ENCODE measurements at regions not wholly inside any gene's neighbourhood (a gene's known extent, or its start where the extent isn't known, plus 50 kb on each side); places are given as distances from the start of the nearest gene placed in this dataset.
"Not testable (repeated sequence)": the region's sequence is repeated elsewhere in the genome, so short reads cannot be mapped to it uniquely, and the experiment has no call there.

DNA sequence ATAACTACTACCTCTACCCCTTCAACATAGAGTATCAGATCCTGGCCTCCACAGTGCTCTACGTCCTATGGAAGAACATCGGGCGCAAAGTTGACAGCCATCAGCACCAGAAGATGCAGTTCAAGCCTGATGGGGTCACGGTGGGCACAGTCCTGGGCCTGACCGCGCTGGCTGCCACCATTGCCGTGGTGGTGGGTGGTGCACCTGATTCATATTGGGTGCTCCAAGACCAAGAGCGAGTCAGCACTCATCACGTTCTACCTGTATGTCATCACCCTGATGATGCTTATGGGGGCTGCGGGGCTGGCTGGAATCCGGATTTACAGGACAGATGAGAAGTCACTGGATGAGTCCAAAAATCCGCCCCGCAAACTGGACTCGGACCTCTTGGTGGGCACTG, 846.4 kb downstream of the RPIA start:
- H3K4me3 ChIP-seq (ENCODE audit: low read depth, low read length); H3K27me3 ChIP-seq (ENCODE audit: control insufficient read depth, insufficient read depth, low read length); H3K36me3 ChIP-seq (ENCODE audit: control insufficient read depth, insufficient read depth, low read length); DNase-seq (ENCODE audit: low read depth): not testable (repeated sequence)

DNA sequence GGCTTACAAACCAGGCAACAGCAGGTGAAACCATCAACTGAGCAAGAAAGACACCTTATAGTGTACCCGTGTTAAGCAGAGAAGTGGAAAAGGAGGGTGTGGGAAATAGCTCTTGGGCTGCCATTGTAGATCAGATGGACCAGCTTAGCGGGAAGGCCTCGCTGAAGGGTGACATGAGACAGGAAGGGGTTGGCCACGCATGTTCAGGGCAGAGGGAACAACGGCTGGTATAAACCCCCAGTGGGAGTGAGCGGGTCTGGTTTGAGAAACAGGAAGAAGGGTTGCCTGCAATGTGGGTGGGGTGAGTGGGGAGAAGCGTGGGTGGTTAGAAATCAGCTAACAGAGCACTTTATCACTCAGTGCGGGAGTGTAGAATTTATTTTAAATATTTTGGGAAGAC, 852.6 kb downstream of the RPIA start:
- DNase-seq (ENCODE audit: low read depth); H3K36me3 ChIP-seq (ENCODE audit: control insufficient read depth, insufficient read depth, low read length); H3K4me3 ChIP-seq (ENCODE audit: low read depth, low read length); H3K27me3 ChIP-seq (ENCODE audit: control insufficient read depth, insufficient read depth, low read length): not testable (repeated sequence)

DNA sequence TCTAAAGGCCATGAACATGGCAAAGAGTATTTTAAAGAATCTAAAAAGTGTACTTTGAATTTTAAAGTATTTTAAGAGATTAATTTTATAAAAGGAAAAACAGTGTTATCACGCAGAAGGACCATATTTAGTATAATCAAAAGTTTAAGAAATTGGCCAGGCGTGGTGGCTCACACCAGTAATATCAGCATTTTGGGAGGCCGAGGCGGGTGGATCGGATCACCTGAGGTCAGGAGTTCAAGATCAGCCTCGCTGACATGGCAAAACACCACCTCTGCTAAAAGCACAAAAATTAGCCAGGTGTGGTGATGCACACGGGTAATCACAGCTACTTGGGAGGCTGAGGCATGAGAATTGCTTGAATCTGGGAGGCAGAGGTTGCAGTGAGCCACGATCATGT, 887.7 kb downstream of the RPIA start:
- not testable (repeated sequence) for H3K4me3 ChIP-seq (ENCODE audit: low read depth, low read length); DNase-seq (ENCODE audit: low read depth); H3K27me3 ChIP-seq (ENCODE audit: control insufficient read depth, insufficient read depth, low read length); H3K36me3 ChIP-seq (ENCODE audit: control insufficient read depth, insufficient read depth, low read length)

DNA sequence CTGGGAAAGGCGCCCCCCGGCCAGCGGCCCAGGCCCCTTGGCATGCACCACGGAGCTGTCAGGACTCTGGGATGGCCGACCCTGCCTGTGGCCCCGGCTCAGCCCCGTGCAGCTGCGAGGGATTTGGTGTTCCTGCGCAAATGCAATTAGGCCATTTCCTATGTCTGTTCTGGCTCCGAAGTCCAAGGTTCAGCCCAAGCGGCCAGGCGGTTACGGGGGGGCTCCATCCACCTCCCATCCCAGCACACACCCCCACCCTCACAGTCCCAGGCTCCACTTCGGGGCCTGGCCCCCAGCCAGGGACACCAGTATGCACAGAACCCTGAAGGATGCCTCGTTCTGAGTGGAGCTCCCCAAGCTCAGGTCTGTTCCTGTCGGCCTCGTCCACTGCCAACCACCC, 891.3 kb downstream of the RPIA start:
- not testable (repeated sequence) for DNase-seq (ENCODE audit: low read depth); H3K36me3 ChIP-seq (ENCODE audit: control insufficient read depth, insufficient read depth, low read length); H3K27me3 ChIP-seq (ENCODE audit: control insufficient read depth, insufficient read depth, low read length); H3K4me3 ChIP-seq (ENCODE audit: low read depth, low read length)

DNA sequence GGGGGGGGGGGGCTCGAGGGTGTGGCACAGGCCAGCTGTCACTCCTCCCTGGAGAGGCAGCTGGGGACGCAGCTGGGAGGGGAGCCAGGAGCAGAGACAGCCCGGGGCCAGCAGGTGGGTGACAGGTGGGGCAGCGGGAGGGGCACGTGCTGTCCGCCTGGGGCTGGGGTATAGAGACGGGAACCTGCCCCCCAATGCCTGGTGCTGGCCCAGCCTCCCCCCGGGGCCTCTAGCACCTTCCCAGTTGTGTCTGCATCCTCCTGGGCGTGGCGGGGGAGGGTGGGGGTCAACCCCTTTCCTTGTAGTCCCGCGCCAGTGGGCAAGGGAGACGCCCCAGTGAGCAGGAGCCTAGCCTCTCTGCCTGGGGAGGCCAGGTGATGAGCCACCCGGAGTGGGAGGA, 892.6 kb downstream of the RPIA start:
- DNase-seq (ENCODE audit: low read depth); H3K4me3 ChIP-seq (ENCODE audit: low read depth, low read length); H3K27me3 ChIP-seq (ENCODE audit: control insufficient read depth, insufficient read depth, low read length); H3K36me3 ChIP-seq (ENCODE audit: control insufficient read depth, insufficient read depth, low read length): not testable (repeated sequence)

DNA sequence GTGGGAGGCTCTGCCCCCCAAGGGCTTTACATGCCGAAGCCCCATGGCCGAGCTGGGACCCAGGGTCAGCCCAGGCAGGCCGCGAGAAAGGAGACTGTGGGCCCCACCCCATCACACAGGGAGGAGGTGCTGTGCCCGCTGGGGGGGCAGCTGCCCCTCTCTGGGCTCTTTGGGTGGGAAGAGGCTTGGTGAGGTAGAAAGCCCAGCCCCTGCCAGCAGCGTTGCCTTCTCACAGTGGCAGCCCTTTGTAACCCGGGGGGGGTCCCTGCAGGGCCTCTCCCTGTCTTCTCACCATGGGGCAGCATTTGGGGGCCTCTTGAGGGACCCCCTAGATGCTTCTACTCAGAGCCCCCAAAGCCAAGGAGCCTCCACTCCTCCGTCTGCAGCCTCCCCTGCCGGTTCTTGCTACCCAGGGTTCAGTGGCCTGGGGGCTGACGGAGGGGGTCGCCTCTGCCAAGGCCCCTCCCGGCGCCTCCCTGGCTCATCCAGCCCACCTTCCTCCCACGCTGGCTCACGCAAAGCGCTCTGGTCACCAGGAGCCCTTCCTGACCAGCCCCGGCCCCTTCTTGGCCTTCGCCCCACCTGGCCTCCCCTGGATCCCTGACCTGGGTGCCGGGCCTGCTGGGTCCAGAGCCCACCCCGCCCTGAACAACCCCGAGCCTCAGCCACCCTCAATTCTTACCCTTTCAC, 893.5 kb downstream of the RPIA start:
- H3K27me3 ChIP-seq (ENCODE audit: control insufficient read depth, insufficient read depth, low read length); DNase-seq (ENCODE audit: low read depth); H3K36me3 ChIP-seq (ENCODE audit: control insufficient read depth, insufficient read depth, low read length): not testable (repeated sequence)
- H3K4me3 ChIP-seq (ENCODE audit: low read depth, low read length), result peak overlapping the region; percentile 35

DNA sequence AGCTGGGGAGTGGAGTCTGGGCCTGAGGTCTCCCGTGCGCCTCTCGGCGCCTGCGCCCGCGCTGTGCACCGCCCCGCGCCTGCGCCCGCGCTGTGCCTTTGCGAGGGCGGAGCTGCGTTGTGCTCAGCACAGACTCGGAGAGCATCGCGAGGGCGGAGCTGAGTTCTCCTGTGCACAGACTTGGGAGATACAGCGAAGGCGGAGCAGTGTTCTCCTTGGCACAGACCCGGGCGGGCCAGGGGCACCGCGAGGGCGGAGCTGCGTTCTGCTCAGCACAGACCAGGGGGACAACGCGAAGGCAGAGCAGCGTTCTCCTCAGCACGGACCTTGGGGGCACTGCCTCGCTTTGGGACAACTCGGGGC, 894.1 kb downstream of the RPIA start:
- peak overlapping the region; percentile 47 for H3K4me3 ChIP-seq (ENCODE audit: low read depth, low read length)
- DNase-seq (ENCODE audit: low read depth); H3K36me3 ChIP-seq (ENCODE audit: control insufficient read depth, insufficient read depth, low read length); H3K27me3 ChIP-seq (ENCODE audit: control insufficient read depth, insufficient read depth, low read length): not testable (repeated sequence)

DNA sequence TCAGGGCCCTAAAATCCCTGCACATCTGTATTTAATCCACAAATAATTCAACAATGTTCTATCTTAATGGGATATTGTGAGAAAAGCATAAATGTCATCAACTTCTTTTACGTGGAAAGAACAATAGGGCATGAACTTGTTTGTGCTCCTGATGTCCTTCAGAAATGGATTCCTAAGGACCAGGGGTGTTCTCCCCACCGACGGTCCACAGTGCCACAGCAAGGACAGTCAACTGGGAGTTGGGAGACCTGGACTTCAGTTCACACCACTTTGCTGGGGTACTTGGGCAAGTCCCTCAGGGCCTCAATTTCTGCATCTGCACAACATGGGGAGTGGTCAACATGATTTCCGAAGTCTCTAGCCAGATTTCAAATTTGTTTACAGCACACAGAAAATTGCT, 908.4 kb downstream of the RPIA start:
- not testable (repeated sequence) for H3K27me3 ChIP-seq (ENCODE audit: control insufficient read depth, insufficient read depth, low read length); H3K36me3 ChIP-seq (ENCODE audit: control insufficient read depth, insufficient read depth, low read length); H3K4me3 ChIP-seq (ENCODE audit: low read depth, low read length); DNase-seq (ENCODE audit: low read depth)

DNA sequence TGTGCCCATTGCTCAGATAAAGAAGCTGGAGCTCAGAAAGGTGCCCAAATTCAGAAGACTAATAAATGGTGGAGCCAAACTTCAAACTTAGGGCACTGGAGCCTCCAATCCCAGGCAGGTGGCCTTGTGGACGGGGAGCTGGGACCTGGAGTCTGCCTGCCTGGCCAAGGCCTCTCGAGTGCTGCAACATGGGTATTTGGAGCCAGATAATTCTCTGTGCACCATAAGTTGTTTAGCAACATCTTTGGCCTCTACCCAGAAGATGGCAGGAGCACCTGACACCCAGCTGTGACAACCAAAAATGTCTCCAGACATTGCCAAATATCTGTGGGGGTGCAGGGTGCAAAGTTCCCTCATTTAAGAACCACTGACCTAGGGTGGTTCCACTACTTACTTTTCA, 915.0 kb downstream of the RPIA start:
- H3K36me3 ChIP-seq (ENCODE audit: control insufficient read depth, insufficient read depth, low read length); H3K27me3 ChIP-seq (ENCODE audit: control insufficient read depth, insufficient read depth, low read length); H3K4me3 ChIP-seq (ENCODE audit: low read depth, low read length); DNase-seq (ENCODE audit: low read depth): not testable (repeated sequence)

DNA sequence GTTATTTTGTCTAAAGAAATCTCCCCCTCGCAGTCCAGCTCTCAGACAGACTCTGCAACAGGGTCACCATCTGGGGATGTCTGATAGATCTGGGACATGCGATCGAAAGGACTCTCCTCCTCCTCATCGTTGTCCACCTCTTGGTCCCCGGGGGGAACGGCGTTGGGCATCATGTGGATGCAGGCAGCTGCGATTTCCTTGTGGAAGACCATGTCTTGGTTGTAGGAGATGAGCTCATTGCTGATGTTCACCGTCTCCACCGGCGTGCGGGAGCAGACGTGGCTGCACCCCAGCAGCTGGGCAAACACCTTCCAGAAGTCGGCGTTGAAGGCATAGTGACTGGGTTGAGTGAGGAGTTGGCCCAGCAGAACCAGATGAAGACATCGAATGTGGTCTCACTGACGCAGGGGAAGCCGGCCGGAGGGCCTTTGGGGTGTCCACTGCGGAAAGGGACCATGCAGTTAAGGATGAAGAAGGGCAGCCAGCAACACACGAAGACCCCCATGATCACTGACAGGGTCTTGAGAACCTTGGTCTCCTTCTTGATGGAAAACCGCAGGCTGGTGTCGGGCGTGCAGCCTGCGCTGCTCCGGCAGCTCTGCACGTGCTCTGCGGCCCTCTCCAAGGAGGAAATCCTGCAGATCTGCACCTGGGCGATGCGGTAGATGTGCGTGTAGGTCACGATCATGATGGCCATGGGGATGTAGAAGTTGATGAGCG, 918.9 kb downstream of the RPIA start:
- not testable (repeated sequence) for H3K27me3 ChIP-seq (ENCODE audit: control insufficient read depth, insufficient read depth, low read length); H3K4me3 ChIP-seq (ENCODE audit: low read depth, low read length); H3K36me3 ChIP-seq (ENCODE audit: control insufficient read depth, insufficient read depth, low read length); DNase-seq (ENCODE audit: low read depth)

DNA sequence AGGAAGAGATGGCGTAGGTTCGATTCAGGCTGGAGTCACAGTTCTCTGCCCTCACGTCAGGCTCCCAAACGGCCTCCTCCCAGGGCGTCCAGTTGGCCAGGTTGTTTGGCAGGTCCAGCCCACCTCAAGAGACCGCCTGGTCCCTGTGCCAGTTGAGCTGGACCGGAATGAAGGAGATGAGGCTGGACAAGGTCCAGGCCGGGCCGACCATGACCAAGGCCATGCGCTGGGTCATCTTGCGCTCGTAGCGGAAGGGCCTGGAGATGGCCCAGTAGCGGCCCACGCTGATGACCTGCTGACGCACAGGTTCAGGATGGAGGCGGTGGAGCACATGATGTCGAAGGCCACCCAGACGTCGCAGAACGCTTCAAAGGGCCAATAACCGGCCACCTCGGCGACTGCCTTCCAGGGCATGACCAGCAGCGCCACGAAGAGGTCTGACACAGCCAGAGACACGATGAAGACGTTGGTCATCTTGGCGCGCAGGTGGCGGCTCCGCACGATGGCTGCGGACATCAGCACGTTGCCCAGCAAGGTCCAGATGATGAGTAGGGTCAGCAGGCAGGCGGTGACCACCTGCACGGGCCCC, 919.5 kb downstream of the RPIA start:
- H3K36me3 ChIP-seq (ENCODE audit: control insufficient read depth, insufficient read depth, low read length); H3K27me3 ChIP-seq (ENCODE audit: control insufficient read depth, insufficient read depth, low read length); H3K4me3 ChIP-seq (ENCODE audit: low read depth, low read length); DNase-seq (ENCODE audit: low read depth): not testable (repeated sequence)

DNA sequence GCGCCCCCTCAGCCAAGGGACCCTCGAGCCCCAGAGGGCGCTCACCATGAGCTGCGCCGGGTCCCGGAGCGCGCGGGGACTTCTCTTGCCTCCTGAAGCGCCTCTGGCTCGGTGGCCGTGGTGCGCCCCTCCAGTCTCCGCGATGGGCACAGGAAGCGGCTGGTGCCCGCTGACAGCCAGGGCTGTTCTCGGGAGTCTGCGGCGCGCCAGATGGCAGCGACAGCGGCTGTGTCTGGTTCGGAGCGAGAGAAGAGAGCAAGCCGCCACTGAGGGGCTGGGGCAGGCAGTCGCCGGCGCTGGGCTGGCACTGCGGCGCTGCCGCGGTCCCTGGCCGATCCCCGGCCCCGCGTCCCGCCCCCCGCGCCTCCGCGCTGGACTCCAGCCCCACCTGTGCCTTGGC, 920.2 kb downstream of the RPIA start:
- H3K36me3 ChIP-seq (ENCODE audit: control insufficient read depth, insufficient read depth, low read length); H3K27me3 ChIP-seq (ENCODE audit: control insufficient read depth, insufficient read depth, low read length); H3K4me3 ChIP-seq (ENCODE audit: low read depth, low read length); DNase-seq (ENCODE audit: low read depth): not testable (repeated sequence)

DNA sequence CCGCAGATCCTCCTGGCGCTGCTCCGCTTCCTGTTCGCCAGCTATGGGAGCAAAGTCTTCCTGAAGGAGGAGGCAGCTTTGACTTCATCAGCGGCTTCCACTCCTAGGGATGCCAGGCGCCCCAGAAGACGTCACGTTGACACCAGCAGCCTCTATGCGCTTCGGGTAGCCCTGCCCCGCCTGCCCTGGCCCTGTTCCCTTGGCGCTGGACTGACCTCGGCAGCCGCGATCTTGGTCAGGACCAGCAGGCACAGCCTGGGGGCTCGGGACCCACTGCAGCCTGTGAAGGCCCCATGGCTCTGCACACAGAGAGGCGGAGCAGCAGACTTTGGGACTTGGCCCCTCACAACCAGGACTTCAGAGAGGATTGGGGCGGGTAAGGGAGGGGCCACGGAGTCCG, 957.8 kb downstream of the RPIA start:
- H3K36me3 ChIP-seq (ENCODE audit: control insufficient read depth, insufficient read depth, low read length); H3K27me3 ChIP-seq (ENCODE audit: control insufficient read depth, insufficient read depth, low read length); DNase-seq (ENCODE audit: low read depth); H3K4me3 ChIP-seq (ENCODE audit: low read depth, low read length): not testable (repeated sequence)

DNA sequence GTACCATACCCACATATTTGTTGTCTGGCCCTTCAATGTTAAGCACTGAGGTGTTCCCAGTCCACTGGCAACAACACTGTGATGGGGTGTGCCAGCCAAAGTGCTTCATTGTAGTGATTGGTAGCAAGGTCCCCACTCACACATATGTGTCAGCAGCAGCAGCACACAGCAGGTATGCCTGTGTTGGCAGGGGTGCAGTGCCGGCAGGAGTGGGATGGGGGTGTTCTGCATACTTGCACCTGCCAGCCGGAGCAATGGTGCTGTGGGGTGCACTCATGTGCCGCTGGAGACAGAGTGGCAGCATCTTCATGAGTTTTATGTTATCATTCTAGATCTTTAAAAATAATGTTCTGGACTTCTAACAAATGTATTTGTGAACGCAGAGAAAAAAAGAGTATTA, 987.8 kb downstream of the RPIA start:
- H3K36me3 ChIP-seq (ENCODE audit: control insufficient read depth, insufficient read depth, low read length); H3K4me3 ChIP-seq (ENCODE audit: low read depth, low read length); H3K27me3 ChIP-seq (ENCODE audit: control insufficient read depth, insufficient read depth, low read length); DNase-seq (ENCODE audit: low read depth): not testable (repeated sequence)

Data from kidney epithelial cell (primary cell).